GM12878 (cell line): ENCODE measurements at regions not wholly inside any gene's neighbourhood (a gene's known extent, or its start where the extent isn't known, plus 50 kb on each side); places are given as distances from the start of the nearest gene placed in this dataset.

Experiments used
- ATAC-seq: fragments of 200-7000 bp; cut with Tn5 transposase; 3 replicates; pipeline ENCODE4 v1.9.1; 2020; ENCODE audit warnings: mild to moderate bottlenecking, moderate library complexity
- BruUV-seq: library from RNA; stranded (reverse); fragments of 400-500 nt; replicated peaks from 2 replicates; lab custom pipeline; 2021; lab: Mats Ljungman, UMichigan
- CTCF ChIA-PET: fragments of 300-600 bp; sonication (Branson Sonifier 250); formaldehyde crosslinking; extraction: SDS; loops from one replicate; lab custom pipeline; 2021; ENCODE audit warnings: inconsistent platforms; lab: Yijun Ruan, JAX
- POLR2A ChIA-PET: fragments of 350-600 bp; formaldehyde crosslinking; extraction: SDS; loops from one replicate; lab custom pipeline; 2021; ENCODE audit warnings: inconsistent platforms; lab: Charles Lee
- RAD21 ChIA-PET: fragments of 300-600 bp; sonication (Branson Sonifier 250); formaldehyde crosslinking; loops from one replicate; lab custom pipeline; 2023; ENCODE audit warnings: antibody characterized with exemption; ENCODE audit not compliant: unreplicated experiment; lab: Charles Lee
- SMC1A ChIA-PET: fragments of 300-600 bp; sonication (Branson Sonifier 250); formaldehyde crosslinking; loops from one replicate; lab custom pipeline; 2023; ENCODE audit not compliant: unreplicated experiment, uncharacterized antibody; lab: Charles Lee
- DNase-seq: peaks from one replicate; pipeline ENCODE4 v3.0.0-alpha.2; 2011; ENCODE audit warnings: low read depth, low spot score
- FAIRE-seq: peaks from 3 replicates; lab custom pipeline; 2011; peaks lifted over from hg19 to GRCh38; lab: Jason Lieb, UNC
- H2AFZ ChIP-seq: 2 replicates; pipeline ENCODE4 v1.6.0; 2011; ENCODE audit warnings: low read depth, low read length, control low read depth; ENCODE audit not compliant: control insufficient read depth
- H3K27ac ChIP-seq: 2 replicates; pipeline ENCODE4 v1.5.1; 2011; ENCODE audit warnings: control low read depth; ENCODE audit not compliant: control insufficient read depth, insufficient read depth
- H3K27me3 ChIP-seq, 2 experiments: replicated peaks in 1 of 2; 2 replicates each; pipeline versions ENCODE4 v1.6.0 to v1.6.1; 2011; ENCODE audit warnings: low read length in 1 of 2; ENCODE audit not compliant: control insufficient read depth in 2 of 2, insufficient read depth in 2 of 2
- H3K36me3 ChIP-seq, 2 experiments: 2 replicates each; pipeline ENCODE4 v1.5.1; 2011; ENCODE audit warnings: low read length in 1 of 2; ENCODE audit not compliant: control insufficient read depth in 2 of 2, insufficient read depth in 2 of 2
- H3K4me1 ChIP-seq: 2 replicates; pipeline ENCODE4 v1.6.1; 2011; ENCODE audit warnings: mild to moderate bottlenecking, low read length, moderate library complexity, mixed read lengths; ENCODE audit not compliant: control insufficient read depth, insufficient read depth
- H3K4me2 ChIP-seq: 2 replicates; pipeline ENCODE4 v1.6.0; 2011; ENCODE audit warnings: control low read depth; ENCODE audit not compliant: control insufficient read depth, insufficient read depth
- H3K4me3 ChIP-seq: fragments of 200-600 bp; sonication (generic); 2 replicates; pipeline ENCODE4 v1.5.1; 2016
- H3K79me2 ChIP-seq: 2 replicates; pipeline ENCODE4 v1.6.0; 2011; ENCODE audit warnings: low read length; ENCODE audit not compliant: control insufficient read depth, insufficient read depth
- H3K9ac ChIP-seq: 2 replicates; pipeline ENCODE4 v1.8.0; 2011; ENCODE audit warnings: low read length, control low read depth, mixed read lengths; ENCODE audit not compliant: control insufficient read depth, insufficient read depth
- H3K9me3 ChIP-seq: replicated peaks from 3 replicates; pipeline ENCODE4 v1.5.1; 2011; ENCODE audit warnings: mild to moderate bottlenecking, low read length; ENCODE audit not compliant: control insufficient read depth, insufficient read depth
- H4K20me1 ChIP-seq: 2 replicates; pipeline ENCODE4 v1.6.0; 2011; ENCODE audit not compliant: control insufficient read depth, insufficient read depth
- BRCA1 ChIP-seq: IDR thresholded peaks from 2 replicates; pipeline ENCODE4 v1.6.1; 2011; ENCODE audit warnings: low read depth, low read length, improper control_type of control experiment
- CBX5 ChIP-seq: sonication (generic); IDR thresholded peaks from 2 replicates; pipeline ENCODE4 v1.6.1; 2016; ENCODE audit warnings: low read depth, moderate library complexity, mild to moderate bottlenecking, inconsistent platforms
- CHD2 ChIP-seq: IDR thresholded peaks from 2 replicates; pipeline ENCODE4 v1.6.1; 2011; ENCODE audit warnings: low read depth, low read length, improper control_type of control experiment, borderline replicate concordance
- ELK1 ChIP-seq: IDR thresholded peaks from 2 replicates; pipeline ENCODE4 v1.6.1; 2012; ENCODE audit warnings: low read depth, low read length, improper control_type of control experiment
- HDAC2 ChIP-seq: fragments of 200-600 bp; sonication (generic); IDR thresholded peaks from 2 replicates; pipeline ENCODE4 v1.6.1; 2017
- HSF1 ChIP-seq: fragments of 150-350 bp; IDR thresholded peaks from 2 replicates; pipeline ENCODE4 v1.6.1; 2014; ENCODE audit warnings: mild to moderate bottlenecking, low read depth, low read length
- IKZF2 ChIP-seq, 2 experiments: fragments of 450-650 bp; IDR thresholded peaks; 2 replicates each; pipeline ENCODE4 v1.6.1; 2017; ENCODE audit warnings: mild to moderate bottlenecking in 2 of 2, moderate library complexity in 2 of 2
- PKNOX1 ChIP-seq: fragments of 450-650 bp; IDR thresholded peaks from 2 replicates; pipeline ENCODE4 v1.6.1; 2016; ENCODE audit warnings: mild to moderate bottlenecking
- POLR2AphosphoS2 ChIP-seq: IDR thresholded peaks from 2 replicates; pipeline ENCODE4 v1.6.1; 2011; ENCODE audit warnings: low read depth, mild to moderate bottlenecking, low read length, improper control_type of control experiment, moderate library complexity
- RUNX3 ChIP-seq: IDR thresholded peaks from 2 replicates; pipeline ENCODE4 v1.6.1; 2012; ENCODE audit warnings: low read length, inconsistent platforms
- TAF1 ChIP-seq: IDR thresholded peaks from 2 replicates; pipeline ENCODE4 v1.6.1; 2011; ENCODE audit warnings: mild to moderate bottlenecking, low read depth, low read length, borderline replicate concordance
- WRNIP1 ChIP-seq: IDR thresholded peaks from 2 replicates; pipeline ENCODE4 v1.6.1; 2011; ENCODE audit warnings: low read depth, low read length, improper control_type of control experiment, borderline replicate concordance
- ZBTB4 ChIP-seq: fragments of 450-650 bp; formaldehyde crosslinking; IDR thresholded peaks from 2 replicates; pipeline ENCODE4 v1.4.0; 2022; ENCODE audit warnings: mild to moderate bottlenecking, moderate library complexity
- WGBS: methylation state at CpG from one replicate; pipeline ENCODE4 v1.1.6; 2016; ENCODE audit warnings: low lambda C conversion rate; ENCODE audit not compliant: insufficient replicate concordance, insufficient coverage; ENCODE audit errors: missing lambda C conversion rate; 5-methylcytosine and 5-hydroxymethylcytosine counted together
- in situ Hi-C: fragments of 300-500 bp; cut with MboI; formaldehyde crosslinking; loops from 9 replicates; pipeline ENCODE4 v1.14.3; 2018; ENCODE audit warnings: mixed read lengths
- intact Hi-C: fragments of 100-400 bp; cut with micrococcal nuclease; formaldehyde crosslinking; loops from one replicate; pipeline ENCODE4 v1.14.2; 2022; ENCODE audit not compliant: unreplicated experiment

GRCh38 chr15:96182736-96183513 lies 147.6 kb upstream of the NR2F2 start:
- Histone ChIP-seq H3K4me2 (no peak overlapping the region), H3K79me2 (no peaks in the 10 kb centered on the region), H3K27ac (no peak overlapping the region), H4K20me1 (no peaks in the 10 kb centered on the region), H3K9ac (no peak overlapping the region), H3K4me1 (no peaks in the 10 kb centered on the region)
- WGBS, result 42% methylated on average over 12 of the region's 12 CpGs
- DNase-seq, result no peak
- RAD21 ChIA-PET, result interaction anchor here (1.4 kb wide), 1 partner anchor 43 kb away, joined by 3 read pairs; no protein-coding TSS in a partner anchor
- CTCF ChIA-PET, result interaction anchor here (0.8 kb wide), 1 partner anchor 322 kb away, joined by 3 read pairs; no protein-coding TSS in a partner anchor
- ATAC-seq, result no peak
- POLR2A ChIA-PET, result interaction anchor here (0.6 kb wide), 1 partner anchor 49 kb away, joined by 5 read pairs; no protein-coding TSS in a partner anchor
- FAIRE-seq, result no peak
- SMC1A ChIA-PET, result interaction anchor here (0.9 to 1.3 kb wide), 4 partner anchors 79 to 154 kb away, joined by 3 to 5 read pairs (median 4); no protein-coding TSS in a partner anchor
- TF ChIP-seq RUNX3 (no peak), BRCA1 (no peak), CHD2 (no peak), PKNOX1 (no peak), HSF1 (no peak), CBX5 (no peak), ZBTB4 (CRISPR knock-in tag) (no peak), IKZF2 (IDR thresholded peaks at IDR 0.05) (no peak), POLR2AphosphoS2 (no peak), HDAC2 (no peak), WRNIP1 (no peak), TAF1 (no peak), ELK1 (no peak)
- TF ChIP-seq, all 136 proteins: peak for 0
- intact Hi-C loops, result no loop called here
- no peak overlapping the region for H3K4me3 ChIP-seq
- H3K9me3 ChIP-seq, result no peaks in the 10 kb centered on the region
- H3K27me3 ChIP-seq, result no peaks in the 10 kb centered on the region
- in situ Hi-C loops, result no loop called here
- no peak overlapping the region for H2AFZ ChIP-seq
- no peaks in the 10 kb centered on the region for H3K36me3 ChIP-seq
- no TSS peak for BruUV-seq
